GM18511 (cell line): ENCODE measurements at regions not wholly inside any gene's neighbourhood (a gene's known extent, or its start where the extent isn't known, plus 50 kb on each side); places are given as distances from the start of the nearest gene placed in this dataset.
"Not testable (repeated sequence)": the region's sequence is repeated elsewhere in the genome, so short reads cannot be mapped to it uniquely, and the experiment has no call there.

ENCODE experiments used
- ATAC-seq: cut with Tn5 transposase; IDR thresholded peaks from one replicate; pipeline ENCODE4 v1.9.1; 2021; ENCODE audit warnings: mild to moderate bottlenecking, moderate library complexity; ENCODE audit not compliant: unreplicated experiment

DNA sequence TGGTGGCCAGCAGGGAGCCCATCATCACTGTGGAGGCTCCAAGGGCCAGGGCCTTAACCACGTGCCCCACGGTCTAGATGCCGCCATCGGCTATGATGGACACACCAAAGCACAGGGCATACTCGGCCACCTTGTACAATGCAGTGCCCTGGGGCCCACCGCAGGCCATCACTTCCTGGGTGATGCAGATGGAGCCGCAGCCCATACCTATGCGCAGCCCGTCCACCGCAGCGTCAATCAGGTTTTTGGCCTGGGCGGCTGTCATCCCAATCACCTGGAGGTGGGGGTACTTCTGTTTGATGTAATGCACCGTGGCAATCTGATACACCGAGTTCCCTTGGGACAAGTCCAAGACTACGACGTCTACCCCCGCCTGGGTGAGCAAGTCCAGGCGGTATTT lies 153.3 kb upstream of the ZSWIM2 start:
- ATAC-seq = no peak

DNA sequence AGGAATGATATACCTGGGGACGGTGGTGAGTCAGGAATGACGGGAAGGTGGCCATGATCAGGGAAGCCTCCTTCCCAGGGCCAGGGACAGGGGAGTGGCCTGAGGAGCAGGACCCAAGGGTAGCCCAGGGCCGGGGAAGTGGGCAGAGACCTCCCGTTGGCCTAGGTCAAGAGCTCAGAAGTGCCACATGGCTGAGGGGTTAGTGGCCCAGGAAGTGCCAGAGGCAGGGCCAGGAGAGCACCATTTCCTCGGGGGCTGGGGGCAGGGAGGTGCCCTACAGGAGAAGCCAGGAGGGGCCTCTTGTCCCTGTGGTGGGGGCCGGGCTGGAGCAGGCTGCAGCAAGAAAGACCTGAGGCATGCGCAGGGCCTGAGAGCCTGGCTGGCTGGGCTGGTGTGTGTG lies 152.3 kb upstream of the ZSWIM2 start:
- no peak for ATAC-seq

GRCh38 chr2:186995092-186995491 lies 146.1 kb upstream of the ZSWIM2 start:
- ATAC-seq = no peak

DNA sequence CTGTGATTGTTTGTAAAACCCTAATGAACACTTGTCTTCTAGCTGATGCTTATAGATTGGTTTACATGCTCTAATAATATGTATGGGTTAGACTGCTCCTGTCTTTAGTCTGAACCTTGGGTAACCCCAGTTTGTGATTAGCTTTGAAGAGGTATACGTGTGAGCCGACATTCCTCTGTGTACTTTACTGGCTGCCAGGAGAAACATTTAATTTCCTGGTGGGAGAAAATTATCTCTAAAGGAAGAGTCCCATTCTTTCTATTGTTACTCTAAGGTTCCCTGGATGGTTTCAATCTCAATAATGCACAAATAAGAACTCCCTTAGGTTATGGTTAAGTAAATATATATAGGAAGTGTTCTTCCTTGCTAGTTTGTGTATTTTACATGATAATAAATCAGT lies 143.6 kb upstream of the ZSWIM2 start:
- no peak for ATAC-seq

DNA sequence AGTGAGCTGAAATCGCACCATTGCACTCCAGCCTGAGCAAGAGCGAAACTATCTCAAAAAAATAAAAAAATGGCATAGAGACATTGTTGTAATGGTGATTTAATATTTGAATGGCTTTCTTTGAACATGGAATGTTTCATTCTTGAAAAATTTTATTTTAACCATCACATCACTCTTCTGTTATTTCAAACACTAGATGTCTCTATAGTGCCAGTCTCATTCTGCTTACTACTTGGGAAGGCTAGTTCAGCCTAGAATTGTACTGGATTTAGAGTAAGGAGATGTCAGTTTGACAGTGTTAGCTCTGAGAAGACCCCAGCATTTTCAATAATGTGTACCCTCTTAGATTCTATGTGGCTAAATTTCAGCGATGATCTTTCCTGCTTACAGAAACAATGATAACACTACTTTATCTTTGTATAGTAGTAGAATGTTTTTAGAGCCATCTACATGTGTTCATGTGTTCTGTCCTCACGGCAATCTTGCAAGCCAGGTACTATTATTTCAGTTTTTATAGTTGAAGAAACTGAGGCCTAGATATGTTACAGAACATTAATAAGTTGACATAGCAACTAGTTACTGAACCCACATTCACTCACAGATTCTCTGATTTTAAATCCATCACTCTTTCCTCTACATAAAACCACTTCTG lies 142.9 kb upstream of the ZSWIM2 start:
- no peak for ATAC-seq

GRCh38 chr2:186984966-186985365 lies 136.0 kb upstream of the ZSWIM2 start:
- no peak for ATAC-seq

DNA sequence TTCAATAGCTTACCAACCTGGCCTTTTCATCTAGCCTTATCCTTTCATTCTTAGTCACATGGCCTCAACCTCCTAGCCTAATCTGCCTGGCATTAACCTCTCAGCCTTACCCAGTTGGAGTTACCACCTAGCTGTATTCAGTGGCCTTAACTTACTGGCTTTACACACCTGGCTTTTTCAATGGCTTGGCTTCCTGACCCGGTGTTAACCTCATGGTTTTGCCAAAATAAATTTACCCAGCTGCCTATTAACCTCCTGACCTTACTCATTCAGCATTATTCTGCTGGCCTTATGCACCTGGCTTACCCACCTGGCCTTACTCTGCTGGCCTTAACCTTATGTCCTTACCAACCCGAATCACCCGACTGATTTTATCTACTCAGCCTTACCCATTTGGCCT lies 135.5 kb upstream of the ZSWIM2 start:
- no peak for ATAC-seq

- ATAC-seq = no peak
Observed at GRCh38 chr2:186980787-186981550, 132.0 kb upstream of the ZSWIM2 start.

DNA sequence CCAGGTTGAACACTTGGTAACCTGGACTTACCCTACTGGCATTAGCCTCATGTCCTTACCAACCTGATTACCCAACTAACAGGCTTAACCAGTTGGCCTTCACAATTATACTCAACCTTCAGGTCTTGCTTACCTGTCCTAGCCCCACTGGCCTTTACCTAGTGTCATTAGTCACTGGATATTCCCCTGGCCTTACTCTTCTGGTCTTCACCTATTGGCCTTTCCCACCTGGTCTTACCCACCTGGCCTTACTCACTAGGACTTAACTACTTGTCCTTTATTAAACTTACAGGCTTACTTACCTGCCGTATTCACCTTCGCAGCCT lies 131.1 kb upstream of the ZSWIM2 start:
- no peak for ATAC-seq

- no peak for ATAC-seq
Observed at GRCh38 chr2:186979439-186980116, 130.6 kb upstream of the ZSWIM2 start.

DNA sequence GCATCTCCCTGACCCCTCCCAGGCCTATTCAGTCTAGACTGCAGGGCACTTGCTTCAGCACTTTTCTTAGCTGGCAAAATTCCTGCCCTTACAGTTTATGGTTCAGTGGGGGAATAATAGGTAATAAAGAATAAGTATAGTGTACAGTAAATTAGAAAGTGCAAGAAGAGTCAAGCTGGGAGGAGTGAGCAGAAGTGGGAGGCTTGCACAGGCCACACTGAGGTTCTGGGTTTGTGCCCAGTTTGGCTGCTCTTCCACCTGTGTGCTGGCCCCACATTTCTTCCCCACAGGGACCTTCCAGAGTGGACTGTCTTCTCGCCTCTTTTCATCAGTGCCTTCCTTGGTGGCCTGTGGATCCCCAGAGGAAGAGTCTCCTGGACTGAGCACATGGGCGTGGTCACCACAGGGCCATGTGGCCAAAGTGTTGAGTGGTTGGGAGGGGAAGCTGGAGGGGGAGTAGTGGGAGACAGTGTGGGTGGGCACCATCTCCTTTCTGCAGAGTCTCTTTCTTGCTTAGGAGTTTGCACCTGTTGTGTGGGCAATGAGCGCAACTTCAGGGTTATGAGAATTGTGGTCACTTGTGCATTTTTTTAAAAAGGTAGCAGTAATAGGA lies 128.6 kb upstream of the ZSWIM2 start:
- no peak for ATAC-seq

- ATAC-seq = no peak
Observed at GRCh38 chr2:186976329-186976728, 127.4 kb upstream of the ZSWIM2 start.

- ATAC-seq = no peak
Observed at GRCh38 chr2:186972281-186972970, 123.5 kb upstream of the ZSWIM2 start.

GRCh38 chr2:186968277-186968676 lies 119.3 kb upstream of the ZSWIM2 start:
- ATAC-seq = peak; percentile 90

DNA sequence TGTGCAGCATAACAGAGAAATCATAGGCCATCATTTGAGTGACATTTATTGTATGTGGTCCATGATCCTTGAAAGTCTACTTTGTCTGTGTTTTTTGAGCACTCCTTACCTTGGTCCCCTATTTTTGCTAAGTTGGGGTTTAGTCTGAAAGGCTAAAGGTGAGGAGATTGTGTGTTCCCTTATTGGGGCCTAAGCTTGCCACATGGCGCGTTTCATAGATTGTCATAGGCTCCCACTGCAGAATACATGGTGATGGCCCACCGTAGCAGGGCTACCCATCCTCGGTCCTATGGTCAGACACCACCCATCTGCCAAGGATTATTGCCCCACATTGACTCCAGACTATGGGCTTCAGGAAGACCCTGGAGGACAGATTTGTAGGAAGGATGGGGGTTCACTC lies 117.0 kb upstream of the ZSWIM2 start:
- ATAC-seq = no peak

GRCh38 chr2:186962085-186962747 lies 113.2 kb upstream of the ZSWIM2 start:
- ATAC-seq = no peak

DNA sequence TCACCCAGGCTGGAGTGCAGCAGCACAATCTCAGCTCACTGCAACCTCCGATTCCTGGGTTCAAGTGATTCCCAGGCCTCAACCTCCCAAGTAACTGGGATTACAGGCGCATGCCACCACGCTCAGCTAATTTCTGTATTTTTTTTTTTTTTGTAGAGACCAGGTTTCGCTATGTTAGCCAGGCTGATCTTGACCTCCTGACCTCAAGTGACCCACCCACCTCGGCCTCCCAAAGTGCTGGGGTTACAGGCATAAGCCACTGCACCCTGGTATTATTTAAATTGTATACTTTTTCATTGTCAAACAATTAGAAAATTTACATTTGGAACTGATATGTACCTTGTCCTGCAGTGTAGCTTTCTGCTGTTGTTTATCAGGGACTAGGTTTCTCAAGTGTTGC lies 111.3 kb upstream of the ZSWIM2 start:
- not testable (repeated sequence) for ATAC-seq

GRCh38 chr2:186959486-186959885 lies 110.5 kb upstream of the ZSWIM2 start:
- no peak for ATAC-seq

DNA sequence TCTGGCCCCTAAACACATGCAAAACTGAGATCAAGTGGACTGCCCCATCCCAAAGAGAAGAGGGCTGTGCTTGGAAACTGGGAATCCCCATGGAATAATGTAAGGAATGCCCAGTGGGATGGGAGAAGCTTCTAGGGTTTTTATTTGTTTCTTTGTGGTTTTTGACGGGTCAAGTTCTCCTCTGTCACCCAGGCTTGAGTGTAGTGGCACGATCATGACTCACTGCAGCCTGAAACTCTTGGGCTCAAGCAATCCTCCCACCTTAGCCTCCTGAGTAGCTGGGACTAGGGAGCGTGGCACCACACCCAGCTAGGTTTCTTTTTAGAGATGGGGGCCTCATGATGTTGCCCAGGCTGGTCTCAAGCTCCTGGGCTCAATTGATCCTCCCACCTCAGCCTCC lies 101.7 kb upstream of the ZSWIM2 start:
- peak; percentile 26 for ATAC-seq

DNA sequence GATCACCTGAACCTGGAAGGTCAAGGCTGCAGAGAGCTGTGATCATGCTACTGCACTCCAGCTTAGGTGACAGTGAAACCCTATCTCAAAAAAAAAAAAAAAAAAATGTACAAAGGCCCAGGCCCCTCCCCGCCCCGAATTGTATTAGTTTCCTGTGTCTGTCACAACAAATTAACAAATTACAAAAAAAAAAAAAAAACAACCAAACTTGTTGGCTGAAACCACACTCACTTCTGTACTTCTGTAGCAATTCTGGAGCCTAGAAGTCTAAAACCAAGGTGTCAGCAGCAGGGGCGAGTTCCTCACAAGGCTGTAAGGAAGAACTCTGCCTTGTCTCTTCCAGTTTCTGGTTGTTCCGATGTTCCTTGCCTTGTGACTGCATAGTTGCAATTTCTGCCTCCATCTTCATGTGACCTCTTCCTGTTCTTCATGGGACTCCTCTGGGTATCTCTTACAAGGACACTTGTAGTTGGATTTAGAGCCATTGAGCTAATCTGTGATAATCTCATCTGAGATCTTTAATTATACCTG lies 100.8 kb upstream of the ZSWIM2 start:
- no peak for ATAC-seq
